ENCODE measurements at regions not wholly inside any gene's neighbourhood (a gene's known extent, or its start where the extent isn't known, plus 50 kb on each side); places are given as distances from the start of the nearest gene placed in this dataset.

- ChIA-PET POLR2A (ENCODE audit: low non-redundant PET) (no interaction called here), CTCF (no interaction called here)
- TF ChIP-seq CTCF (conservative IDR thresholded peaks at IDR 0.05; ENCODE audit: low read depth, low read length): no peak
- TF ChIP-seq EZH2 (IDR thresholded peaks at IDR 0.05; ENCODE audit: borderline replicate concordance, low read depth, low read length, poor library complexity, severe bottlenecking): no peak
- no peaks in the 10 kb centered on the region for H3K27me3 ChIP-seq (replicated peaks; ENCODE audit: insufficient read depth, low read depth, low read length, poor library complexity)
- no peaks in the 10 kb centered on the region for H3K36me3 ChIP-seq (ENCODE audit: insufficient read depth, low read length, poor library complexity, severe bottlenecking)
- H3K4me3 ChIP-seq (ENCODE audit: low read depth, low read length, poor library complexity, severe bottlenecking): no peak overlapping the region
- no peaks in the 10 kb centered on the region for H3K4me1 ChIP-seq (ENCODE audit: insufficient read depth, low read length, poor library complexity, severe bottlenecking)
- H3K9me3 ChIP-seq (ENCODE audit: low read depth, low read length, poor library complexity, severe bottlenecking): no peaks in the 10 kb centered on the region
- H3K27ac ChIP-seq (ENCODE audit: low read depth, low read length, poor library complexity, severe bottlenecking): no peak overlapping the region
- no peak for DNase-seq (ENCODE audit: low spot score)
- intact Hi-C loops (cut with micrococcal nuclease; ENCODE audit: unreplicated experiment): no loop called here
- no TSS peak for BruUV-seq (replicated peaks)
These were observed 260.8 kb downstream of the ARPP21 start for GRCh38 chr3:35900079-35900478.

GRCh38 chr3:35908366-35909232, 269.3 kb downstream of the ARPP21 start:
- CTCF ChIA-PET: interaction anchor here (0.6 to 1.4 kb wide), 4 partner anchors 12 to 1993 kb away, joined by 3 to 6 read pairs (median 4); no protein-coding TSS in a partner anchor
- peak; percentile 83 for DNase-seq (ENCODE audit: low spot score)
- Histone ChIP-seq H3K4me1 (ENCODE audit: insufficient read depth, low read length, poor library complexity, severe bottlenecking) (no peaks in the 10 kb centered on the region), H3K27me3 (replicated peaks; ENCODE audit: insufficient read depth, low read depth, low read length, poor library complexity) (no peaks in the 10 kb centered on the region), H3K4me3 (ENCODE audit: low read depth, low read length, poor library complexity, severe bottlenecking) (no peak overlapping the region), H3K27ac (ENCODE audit: low read depth, low read length, poor library complexity, severe bottlenecking) (no peak overlapping the region), H3K9me3 (ENCODE audit: low read depth, low read length, poor library complexity, severe bottlenecking) (no peaks in the 10 kb centered on the region), H3K36me3 (ENCODE audit: insufficient read depth, low read length, poor library complexity, severe bottlenecking) (no peaks in the 10 kb centered on the region)
- intact Hi-C loops (cut with micrococcal nuclease; ENCODE audit: unreplicated experiment): loop anchor here (5.0 kb wide), 1 partner anchor 1026 kb away; no protein-coding TSS in a partner anchor
- TF ChIP-seq CTCF (conservative IDR thresholded peaks at IDR 0.05; ENCODE audit: low read depth, low read length): peak; percentile 87
- no peak for TF ChIP-seq EZH2 (IDR thresholded peaks at IDR 0.05; ENCODE audit: borderline replicate concordance, low read depth, low read length, poor library complexity, severe bottlenecking)
- BruUV-seq (replicated peaks): no TSS peak
- POLR2A ChIA-PET (ENCODE audit: low non-redundant PET): interaction anchor here (0.6 kb wide), 1 partner anchor 518 kb away, joined by 6 read pairs; no protein-coding TSS in a partner anchor

- Histone ChIP-seq H3K36me3 (ENCODE audit: insufficient read depth, low read length, poor library complexity, severe bottlenecking) (no peaks in the 10 kb centered on the region), H3K4me3 (ENCODE audit: low read depth, low read length, poor library complexity, severe bottlenecking) (no peak overlapping the region), H3K27me3 (replicated peaks; ENCODE audit: insufficient read depth, low read depth, low read length, poor library complexity) (no peaks in the 10 kb centered on the region), H3K4me1 (ENCODE audit: insufficient read depth, low read length, poor library complexity, severe bottlenecking) (peaks cover 4% of the 10 kb centered on the region), H3K9me3 (ENCODE audit: low read depth, low read length, poor library complexity, severe bottlenecking) (peaks cover 8% of the 10 kb centered on the region), H3K27ac (ENCODE audit: low read depth, low read length, poor library complexity, severe bottlenecking) (no peak overlapping the region)
- DNase-seq (ENCODE audit: low spot score): no peak
- POLR2A ChIA-PET (ENCODE audit: low non-redundant PET): no interaction called here
- intact Hi-C loops (cut with micrococcal nuclease; ENCODE audit: unreplicated experiment): no loop called here
- TF ChIP-seq EZH2 (IDR thresholded peaks at IDR 0.05; ENCODE audit: borderline replicate concordance, low read depth, low read length, poor library complexity, severe bottlenecking) (no peak), CTCF (conservative IDR thresholded peaks at IDR 0.05; ENCODE audit: low read depth, low read length) (no peak)
- BruUV-seq (replicated peaks): no TSS peak
- CTCF ChIA-PET: no interaction called here
These were observed 279.8 kb downstream of the ARPP21 start for GRCh38 chr3:35919160-35919559.
